Osteoblast (primary cell): ENCODE measurements at regions not wholly inside any gene's neighbourhood (a gene's known extent, or its start where the extent isn't known, plus 50 kb on each side); places are given as distances from the start of the nearest gene placed in this dataset.

Experiments used
- DNase-seq: peaks from one replicate; pipeline ENCODE4 v3.0.0; 2011; ENCODE audit warnings: low spot score, mixed read lengths; ENCODE audit not compliant: insufficient read length; ENCODE audit errors: missing footprints
- H2AFZ ChIP-seq: 2 replicates; pipeline ENCODE4 v1.6.0; 2011; ENCODE audit warnings: mild to moderate bottlenecking, low read length
- H3K27ac ChIP-seq: 2 replicates; pipeline ENCODE4 v1.5.1; 2011; ENCODE audit warnings: mild to moderate bottlenecking, low read depth, low read length, moderate library complexity
- H3K27me3 ChIP-seq: 2 replicates; pipeline ENCODE4 v1.6.0; 2012; ENCODE audit warnings: mild to moderate bottlenecking, control low read depth, inconsistent platforms, low read length, moderate library complexity; ENCODE audit not compliant: insufficient read depth
- H3K36me3 ChIP-seq: 2 replicates; pipeline ENCODE4 v1.5.1; 2011; ENCODE audit warnings: mild to moderate bottlenecking, low read length, control low read depth, moderate library complexity; ENCODE audit not compliant: insufficient read depth
- H3K4me1 ChIP-seq: 2 replicates; pipeline ENCODE4 v1.5.1; 2011; ENCODE audit warnings: mild to moderate bottlenecking, low read length, control low read depth, moderate library complexity; ENCODE audit not compliant: insufficient read depth
- H3K4me2 ChIP-seq: 2 replicates; pipeline ENCODE4 v1.6.0; 2011; ENCODE audit warnings: mild to moderate bottlenecking, low read length; ENCODE audit not compliant: insufficient read depth
- H3K4me3 ChIP-seq: fragments of 200-600 bp; sonication (generic); 3 replicates; pipeline ENCODE4 v1.5.1; 2012; ENCODE audit warnings: mild to moderate bottlenecking, low read length, inconsistent platforms; ENCODE audit not compliant: insufficient read depth
- H3K79me2 ChIP-seq: 2 replicates; pipeline ENCODE4 v1.6.0; 2012; ENCODE audit warnings: mild to moderate bottlenecking, low read length, control low read depth, inconsistent platforms; ENCODE audit not compliant: insufficient read depth
- H3K9me3 ChIP-seq: 2 replicates; pipeline ENCODE4 v1.5.1; 2011; ENCODE audit warnings: low read depth, low read length, control low read depth
- H4K20me1 ChIP-seq: 2 replicates; pipeline ENCODE4 v1.6.0; 2012; ENCODE audit warnings: mild to moderate bottlenecking, low read length, control low read depth; ENCODE audit not compliant: insufficient read depth
- TF ChIP-seq, protein P1 (sequence below): IDR thresholded peaks from 2 replicates; pipeline ENCODE4 v1.5.1; 2011; ENCODE audit warnings: mild to moderate bottlenecking, low read depth, low read length, moderate library complexity; ENCODE audit errors: extremely low read depth

DNA sequence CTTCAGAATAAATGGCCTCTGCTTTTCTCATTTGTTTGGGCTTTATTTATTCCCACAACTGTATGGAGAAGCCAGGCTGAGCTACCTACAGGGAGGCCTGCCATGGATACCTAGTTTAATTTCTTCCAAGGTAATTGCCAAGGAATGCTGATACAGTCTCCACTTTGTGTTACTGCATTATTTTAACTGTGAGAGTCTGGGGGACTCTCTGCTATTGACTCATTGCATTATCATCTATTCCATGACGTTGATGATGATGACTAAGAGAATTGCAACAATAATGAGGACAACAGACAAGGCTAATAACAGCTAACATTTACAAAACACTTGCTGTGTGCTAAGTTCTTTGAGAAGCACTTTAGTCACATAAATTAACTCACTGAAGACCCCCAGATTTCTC lies 88.3 kb upstream of the COL21A1 start:
- TF ChIP-seq, protein P1, sequence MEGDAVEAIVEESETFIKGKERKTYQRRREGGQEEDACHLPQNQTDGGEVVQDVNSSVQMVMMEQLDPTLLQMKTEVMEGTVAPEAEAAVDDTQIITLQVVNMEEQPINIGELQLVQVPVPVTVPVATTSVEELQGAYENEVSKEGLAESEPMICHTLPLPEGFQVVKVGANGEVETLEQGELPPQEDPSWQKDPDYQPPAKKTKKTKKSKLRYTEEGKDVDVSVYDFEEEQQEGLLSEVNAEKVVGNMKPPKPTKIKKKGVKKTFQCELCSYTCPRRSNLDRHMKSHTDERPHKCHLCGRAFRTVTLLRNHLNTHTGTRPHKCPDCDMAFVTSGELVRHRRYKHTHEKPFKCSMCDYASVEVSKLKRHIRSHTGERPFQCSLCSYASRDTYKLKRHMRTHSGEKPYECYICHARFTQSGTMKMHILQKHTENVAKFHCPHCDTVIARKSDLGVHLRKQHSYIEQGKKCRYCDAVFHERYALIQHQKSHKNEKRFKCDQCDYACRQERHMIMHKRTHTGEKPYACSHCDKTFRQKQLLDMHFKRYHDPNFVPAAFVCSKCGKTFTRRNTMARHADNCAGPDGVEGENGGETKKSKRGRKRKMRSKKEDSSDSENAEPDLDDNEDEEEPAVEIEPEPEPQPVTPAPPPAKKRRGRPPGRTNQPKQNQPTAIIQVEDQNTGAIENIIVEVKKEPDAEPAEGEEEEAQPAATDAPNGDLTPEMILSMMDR, result no peak
- Histone ChIP-seq H3K36me3 (no peaks in the 10 kb centered on the region), H3K4me1 (peaks cover 18% of the 10 kb centered on the region)

DNA sequence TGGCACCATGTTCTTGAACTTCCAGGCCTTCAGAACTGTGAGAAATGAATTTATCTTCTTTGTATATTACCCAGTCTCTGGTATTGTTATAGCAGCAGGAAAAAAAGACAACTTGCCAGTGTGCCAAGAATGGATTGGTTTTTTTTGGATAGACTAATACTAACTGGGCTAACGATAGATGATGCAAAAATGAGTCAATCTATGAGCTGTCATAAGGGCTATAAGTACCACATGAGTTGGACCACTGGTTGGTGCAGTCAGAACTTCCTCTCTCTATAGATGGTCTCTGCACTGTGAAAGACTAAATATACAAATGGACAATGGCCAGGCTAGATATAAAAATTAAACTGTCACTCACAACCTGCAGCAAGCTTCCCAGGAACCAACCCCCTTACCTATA lies 87.6 kb upstream of the COL21A1 start:
- H3K27ac ChIP-seq, result peak overlapping the region; percentile 88
- H3K9me3 ChIP-seq, result no peaks in the 10 kb centered on the region
- no peaks in the 10 kb centered on the region for H3K27me3 ChIP-seq
- peaks cover 24% of the 10 kb centered on the region for H3K4me1 ChIP-seq
- H3K79me2 ChIP-seq, result no peaks in the 10 kb centered on the region
- H2AFZ ChIP-seq, result no peak overlapping the region
- peak overlapping the region; percentile 26 for H3K4me2 ChIP-seq
- TF ChIP-seq, protein P1, result no peak
- no peaks in the 10 kb centered on the region for H3K36me3 ChIP-seq
- H3K4me3 ChIP-seq, result no peak overlapping the region
- DNase-seq, result no peak
- no peaks in the 10 kb centered on the region for H4K20me1 ChIP-seq

More for the DNA sequence above, 88.3 kb upstream of the COL21A1 start:
- no peaks in the 10 kb centered on the region for H3K79me2 ChIP-seq
- peak overlapping the region; percentile 88 for H3K27ac ChIP-seq
- no peaks in the 10 kb centered on the region for H3K27me3 ChIP-seq
- no peak overlapping the region for H3K4me3 ChIP-seq
- peak; percentile 62 for DNase-seq
- H4K20me1 ChIP-seq, result no peaks in the 10 kb centered on the region
- no peak overlapping the region for H3K4me2 ChIP-seq
- no peaks in the 10 kb centered on the region for H3K9me3 ChIP-seq
- H2AFZ ChIP-seq, result no peak overlapping the region

DNA sequence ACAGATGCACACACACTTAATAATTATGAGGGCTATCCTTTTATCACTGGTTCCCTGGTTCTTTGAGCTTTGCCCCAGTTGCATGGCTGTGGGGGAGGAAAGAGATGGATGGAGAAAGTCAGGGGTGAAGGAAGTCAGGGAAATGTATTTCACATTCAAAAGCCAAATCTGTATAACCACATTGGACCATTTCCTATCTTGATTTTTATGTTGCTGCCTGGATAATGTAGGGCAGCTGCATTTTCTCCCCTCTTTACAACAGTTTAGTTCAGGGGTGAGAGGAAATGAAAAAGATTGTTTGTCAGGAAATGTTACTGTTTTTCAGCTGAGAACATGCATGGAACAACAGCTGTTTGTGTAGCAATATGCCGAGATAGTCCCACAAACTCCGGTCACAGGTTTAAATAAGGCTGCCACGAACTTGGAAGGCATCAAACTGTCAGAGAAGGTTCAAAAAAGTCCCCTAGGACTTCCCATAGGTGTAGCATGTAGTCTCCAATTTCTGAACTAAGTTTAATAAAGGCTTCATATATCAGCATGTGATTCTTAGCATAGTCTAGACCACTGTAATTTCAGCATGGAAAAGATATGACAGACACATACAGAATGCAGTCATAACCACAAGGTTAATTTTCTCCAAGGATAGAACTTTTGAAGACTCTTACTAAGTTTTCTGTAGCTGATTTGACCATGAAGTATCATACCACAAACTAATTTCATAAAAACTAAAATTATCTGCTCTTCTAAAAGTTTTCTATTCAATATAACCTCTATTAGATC lies 82.1 kb upstream of the COL21A1 start:
- peak overlapping the region; percentile 26 for H3K4me2 ChIP-seq
- no peaks in the 10 kb centered on the region for H3K79me2 ChIP-seq
- no peaks in the 10 kb centered on the region for H3K36me3 ChIP-seq
- no peak overlapping the region for H3K4me3 ChIP-seq
- H3K27me3 ChIP-seq, result no peaks in the 10 kb centered on the region
- H2AFZ ChIP-seq, result peak overlapping the region; percentile 1
- H3K27ac ChIP-seq, result peak overlapping the region; percentile 45
- peaks cover 20% of the 10 kb centered on the region for H3K4me1 ChIP-seq
- TF ChIP-seq, protein P1, result no peak
- no peaks in the 10 kb centered on the region for H3K9me3 ChIP-seq
- peak; percentile 62 for DNase-seq
- H4K20me1 ChIP-seq, result no peaks in the 10 kb centered on the region

DNA sequence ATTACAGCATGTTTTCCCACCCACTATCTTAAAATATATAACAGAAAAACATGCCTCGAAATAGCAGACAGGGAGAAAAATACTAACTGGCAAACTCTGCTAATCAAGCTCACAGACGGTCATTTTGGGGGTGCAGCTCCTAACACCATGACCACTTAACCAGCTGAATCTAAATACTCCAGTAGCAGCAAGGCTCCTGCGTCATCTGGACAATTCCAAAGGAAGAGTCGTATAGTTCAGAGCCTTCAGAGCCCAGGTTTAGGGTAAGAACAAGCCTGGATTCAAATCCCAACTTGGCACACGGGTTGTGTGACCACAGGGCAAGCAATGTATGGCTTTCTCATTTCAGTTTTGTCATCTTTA lies 81.3 kb upstream of the COL21A1 start:
- Histone ChIP-seq H4K20me1 (no peaks in the 10 kb centered on the region), H3K4me1 (peaks cover 18% of the 10 kb centered on the region), H2AFZ (no peak overlapping the region), H3K27me3 (no peaks in the 10 kb centered on the region), H3K27ac (no peak overlapping the region), H3K36me3 (no peaks in the 10 kb centered on the region), H3K9me3 (no peaks in the 10 kb centered on the region), H3K79me2 (no peaks in the 10 kb centered on the region), H3K4me3 (no peak overlapping the region), H3K4me2 (no peak overlapping the region)
- no peak for DNase-seq
- TF ChIP-seq, protein P1, result no peak
